ENCODE measurements at regions not wholly inside any gene's neighbourhood (a gene's known extent, or its start where the extent isn't known, plus 50 kb on each side); places are given as distances from the start of the nearest gene placed in this dataset.

DNA sequence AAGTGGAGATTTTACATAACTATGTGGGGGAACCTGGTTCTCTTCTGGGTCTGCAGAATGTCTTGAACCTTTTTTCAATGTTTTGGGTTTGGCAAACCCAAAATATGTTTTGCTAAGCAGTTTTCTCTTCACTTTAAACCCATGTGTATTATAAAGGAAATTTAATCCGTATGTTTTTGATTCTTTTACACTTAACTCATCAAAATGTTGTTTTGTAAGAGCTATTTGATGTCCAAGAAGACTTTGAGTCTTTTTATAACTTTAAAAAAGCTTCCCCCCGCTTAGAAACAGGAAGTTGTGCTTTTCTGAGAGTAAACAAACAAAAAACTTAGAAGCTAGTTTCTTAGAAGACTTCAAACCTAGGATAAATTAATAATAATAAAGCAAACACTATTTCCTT lies 81.9 kb upstream of the CEP162 start (continued):
- TF ChIP-seq, protein P1, sequence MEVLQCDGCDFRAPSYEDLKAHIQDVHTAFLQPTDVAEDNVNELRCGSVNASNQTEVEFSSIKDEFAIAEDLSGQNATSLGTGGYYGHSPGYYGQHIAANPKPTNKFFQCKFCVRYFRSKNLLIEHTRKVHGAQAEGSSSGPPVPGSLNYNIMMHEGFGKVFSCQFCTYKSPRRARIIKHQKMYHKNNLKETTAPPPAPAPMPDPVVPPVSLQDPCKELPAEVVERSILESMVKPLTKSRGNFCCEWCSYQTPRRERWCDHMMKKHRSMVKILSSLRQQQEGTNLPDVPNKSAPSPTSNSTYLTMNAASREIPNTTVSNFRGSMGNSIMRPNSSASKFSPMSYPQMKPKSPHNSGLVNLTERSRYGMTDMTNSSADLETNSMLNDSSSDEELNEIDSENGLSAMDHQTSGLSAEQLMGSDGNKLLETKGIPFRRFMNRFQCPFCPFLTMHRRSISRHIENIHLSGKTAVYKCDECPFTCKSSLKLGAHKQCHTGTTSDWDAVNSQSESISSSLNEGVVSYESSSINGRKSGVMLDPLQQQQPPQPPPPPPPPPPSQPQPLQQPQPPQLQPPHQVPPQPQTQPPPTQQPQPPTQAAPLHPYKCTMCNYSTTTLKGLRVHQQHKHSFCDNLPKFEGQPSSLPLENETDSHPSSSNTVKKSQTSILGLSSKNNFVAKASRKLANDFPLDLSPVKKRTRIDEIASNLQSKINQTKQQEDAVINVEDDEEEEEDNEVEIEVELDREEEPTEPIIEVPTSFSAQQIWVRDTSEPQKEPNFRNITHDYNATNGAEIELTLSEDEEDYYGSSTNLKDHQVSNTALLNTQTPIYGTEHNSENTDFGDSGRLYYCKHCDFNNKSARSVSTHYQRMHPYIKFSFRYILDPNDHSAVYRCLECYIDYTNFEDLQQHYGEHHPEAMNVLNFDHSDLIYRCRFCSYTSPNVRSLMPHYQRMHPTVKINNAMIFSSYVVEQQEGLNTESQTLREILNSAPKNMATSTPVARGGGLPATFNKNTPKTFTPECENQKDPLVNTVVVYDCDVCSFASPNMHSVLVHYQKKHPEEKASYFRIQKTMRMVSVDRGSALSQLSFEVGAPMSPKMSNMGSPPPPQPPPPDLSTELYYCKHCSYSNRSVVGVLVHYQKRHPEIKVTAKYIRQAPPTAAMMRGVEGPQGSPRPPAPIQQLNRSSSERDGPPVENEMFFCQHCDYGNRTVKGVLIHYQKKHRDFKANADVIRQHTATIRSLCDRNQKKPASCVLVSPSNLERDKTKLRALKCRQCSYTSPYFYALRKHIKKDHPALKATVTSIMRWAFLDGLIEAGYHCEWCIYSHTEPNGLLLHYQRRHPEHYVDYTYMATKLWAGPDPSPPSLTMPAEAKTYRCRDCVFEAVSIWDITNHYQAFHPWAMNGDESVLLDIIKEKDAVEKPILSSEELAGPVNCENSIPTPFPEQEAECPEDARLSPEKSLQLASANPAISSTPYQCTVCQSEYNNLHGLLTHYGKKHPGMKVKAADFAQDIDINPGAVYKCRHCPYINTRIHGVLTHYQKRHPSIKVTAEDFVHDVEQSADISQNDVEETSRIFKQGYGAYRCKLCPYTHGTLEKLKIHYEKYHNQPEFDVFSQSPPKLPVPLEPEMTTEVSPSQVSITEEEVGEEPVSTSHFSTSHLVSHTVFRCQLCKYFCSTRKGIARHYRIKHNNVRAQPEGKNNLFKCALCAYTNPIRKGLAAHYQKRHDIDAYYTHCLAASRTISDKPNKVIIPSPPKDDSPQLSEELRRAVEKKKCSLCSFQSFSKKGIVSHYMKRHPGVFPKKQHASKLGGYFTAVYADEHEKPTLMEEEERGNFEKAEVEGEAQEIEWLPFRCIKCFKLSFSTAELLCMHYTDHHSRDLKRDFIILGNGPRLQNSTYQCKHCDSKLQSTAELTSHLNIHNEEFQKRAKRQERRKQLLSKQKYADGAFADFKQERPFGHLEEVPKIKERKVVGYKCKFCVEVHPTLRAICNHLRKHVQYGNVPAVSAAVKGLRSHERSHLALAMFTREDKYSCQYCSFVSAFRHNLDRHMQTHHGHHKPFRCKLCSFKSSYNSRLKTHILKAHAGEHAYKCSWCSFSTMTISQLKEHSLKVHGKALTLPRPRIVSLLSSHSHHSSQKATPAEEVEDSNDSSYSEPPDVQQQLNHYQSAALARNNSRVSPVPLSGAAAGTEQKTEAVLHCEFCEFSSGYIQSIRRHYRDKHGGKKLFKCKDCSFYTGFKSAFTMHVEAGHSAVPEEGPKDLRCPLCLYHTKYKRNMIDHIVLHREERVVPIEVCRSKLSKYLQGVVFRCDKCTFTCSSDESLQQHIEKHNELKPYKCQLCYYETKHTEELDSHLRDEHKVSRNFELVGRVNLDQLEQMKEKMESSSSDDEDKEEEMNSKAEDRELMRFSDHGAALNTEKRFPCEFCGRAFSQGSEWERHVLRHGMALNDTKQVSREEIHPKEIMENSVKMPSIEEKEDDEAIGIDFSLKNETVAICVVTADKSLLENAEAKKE (CRISPR knock-in tag; IDR thresholded peaks at IDR 0.05): no peak

DNA sequence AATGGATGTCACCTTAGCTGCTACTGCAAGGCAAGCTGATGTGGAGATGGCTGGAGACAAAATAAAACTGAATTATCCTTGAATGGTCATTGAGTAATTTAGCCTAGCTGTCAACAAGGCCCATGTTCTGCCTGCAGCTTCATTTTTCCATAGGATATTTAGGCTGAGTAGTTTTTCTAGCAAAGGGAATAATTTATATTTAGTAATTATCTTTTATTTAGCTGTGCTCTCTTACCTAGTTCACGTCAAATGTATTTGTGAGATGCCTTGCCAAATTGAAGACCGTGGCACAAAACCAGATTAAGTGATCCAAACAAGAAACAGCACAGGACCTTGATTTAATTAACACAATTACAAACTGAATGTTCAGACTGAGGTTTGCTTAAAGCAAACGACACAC lies 77.4 kb upstream of the CEP162 start:
- H3K4me3 ChIP-seq: no peak overlapping the region
- no peak overlapping the region for H3K27ac ChIP-seq (ENCODE audit: low read depth)
- H3K4me3 Mint-ChIP-seq: no peak overlapping the region
- H3K4me1 ChIP-seq (ENCODE audit: insufficient read depth): peaks cover 5% of the 10 kb centered on the region; the same call in 1 of the 2 replicates
- no peak for ATAC-seq
- H3K4me2 ChIP-seq: no peak overlapping the region
- no peaks in the 10 kb centered on the region for H3K9me2 ChIP-seq (ENCODE audit: insufficient read depth)
- no peaks in the 10 kb centered on the region for H3K36me3 Mint-ChIP-seq (ENCODE audit: low read depth)
- no peaks in the 10 kb centered on the region for H3K27me3 Mint-ChIP-seq (ENCODE audit: insufficient read depth, low read depth, poor library complexity)
- H3F3A ChIP-seq (replicated peaks; ENCODE audit: low read depth): no peaks in the 10 kb centered on the region
- H3K27me3 ChIP-seq (ENCODE audit: insufficient read depth): no peaks in the 10 kb centered on the region
- no peaks in the 10 kb centered on the region for H4K20me1 ChIP-seq (replicated peaks; ENCODE audit: insufficient read depth)
- DNase-seq (ENCODE audit: low spot score): no peak
- H3K27ac Mint-ChIP-seq: no peak overlapping the region
- no peaks in the 10 kb centered on the region for H3K79me2 ChIP-seq (replicated peaks; ENCODE audit: insufficient read depth)
- H3K4me1 Mint-ChIP-seq: no peaks in the 10 kb centered on the region; the same call in 2 of the 3 replicates
- H3K9me3 Mint-ChIP-seq: no peaks in the 10 kb centered on the region
- H2AFZ ChIP-seq: no peak overlapping the region
- no peaks in the 10 kb centered on the region for H3K36me3 ChIP-seq (ENCODE audit: insufficient read depth)
- TF ChIP-seq JUNB (IDR thresholded peaks at IDR 0.05; ENCODE audit: unreplicated experiment) (no peak), ZNF114 (CRISPR knock-in tag; IDR thresholded peaks at IDR 0.05) (no peak), STAT1 (IDR thresholded peaks at IDR 0.05; ENCODE audit: unreplicated experiment) (no peak), ZNF331 (CRISPR knock-in tag; IDR thresholded peaks at IDR 0.05; ENCODE audit: low read depth) (no peak), POLR2AphosphoS5 (IDR thresholded peaks at IDR 0.05; ENCODE audit: low read depth) (no peak)
- TF ChIP-seq, protein P2, sequence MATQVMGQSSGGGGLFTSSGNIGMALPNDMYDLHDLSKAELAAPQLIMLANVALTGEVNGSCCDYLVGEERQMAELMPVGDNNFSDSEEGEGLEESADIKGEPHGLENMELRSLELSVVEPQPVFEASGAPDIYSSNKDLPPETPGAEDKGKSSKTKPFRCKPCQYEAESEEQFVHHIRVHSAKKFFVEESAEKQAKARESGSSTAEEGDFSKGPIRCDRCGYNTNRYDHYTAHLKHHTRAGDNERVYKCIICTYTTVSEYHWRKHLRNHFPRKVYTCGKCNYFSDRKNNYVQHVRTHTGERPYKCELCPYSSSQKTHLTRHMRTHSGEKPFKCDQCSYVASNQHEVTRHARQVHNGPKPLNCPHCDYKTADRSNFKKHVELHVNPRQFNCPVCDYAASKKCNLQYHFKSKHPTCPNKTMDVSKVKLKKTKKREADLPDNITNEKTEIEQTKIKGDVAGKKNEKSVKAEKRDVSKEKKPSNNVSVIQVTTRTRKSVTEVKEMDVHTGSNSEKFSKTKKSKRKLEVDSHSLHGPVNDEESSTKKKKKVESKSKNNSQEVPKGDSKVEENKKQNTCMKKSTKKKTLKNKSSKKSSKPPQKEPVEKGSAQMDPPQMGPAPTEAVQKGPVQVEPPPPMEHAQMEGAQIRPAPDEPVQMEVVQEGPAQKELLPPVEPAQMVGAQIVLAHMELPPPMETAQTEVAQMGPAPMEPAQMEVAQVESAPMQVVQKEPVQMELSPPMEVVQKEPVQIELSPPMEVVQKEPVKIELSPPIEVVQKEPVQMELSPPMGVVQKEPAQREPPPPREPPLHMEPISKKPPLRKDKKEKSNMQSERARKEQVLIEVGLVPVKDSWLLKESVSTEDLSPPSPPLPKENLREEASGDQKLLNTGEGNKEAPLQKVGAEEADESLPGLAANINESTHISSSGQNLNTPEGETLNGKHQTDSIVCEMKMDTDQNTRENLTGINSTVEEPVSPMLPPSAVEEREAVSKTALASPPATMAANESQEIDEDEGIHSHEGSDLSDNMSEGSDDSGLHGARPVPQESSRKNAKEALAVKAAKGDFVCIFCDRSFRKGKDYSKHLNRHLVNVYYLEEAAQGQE (IDR thresholded peaks at IDR 0.05; ENCODE audit: unreplicated experiment): no peak
- TF ChIP-seq, protein P1 (CRISPR knock-in tag; IDR thresholded peaks at IDR 0.05): no peak
